Kidney (tissue), 13 donors: ENCODE measurements at regions not wholly inside any gene's neighbourhood (a gene's known extent, or its start where the extent isn't known, plus 50 kb on each side); places are given as distances from the start of the nearest gene placed in this dataset.

ENCODE experiments used
- DNase-seq, 5 donors: peaks; one replicate each; pipeline ENCODE4 v3.0.0-alpha.2; 2013 to 2020
- FAIRE-seq: peaks from 2 replicates; lab custom pipeline; 2012; peaks lifted over from hg19 to GRCh38; lab: Jason Lieb, UNC
- H3K27ac ChIP-seq, 2 donors: one replicate each; pipeline ENCODE4 v1.7.0; 2013; ENCODE audit warnings: low read depth in 2 of 2, low read length in 2 of 2, inconsistent platforms in 1 of 2
- H3K27me3 ChIP-seq: one replicate; pipeline ENCODE4 v1.7.1; 2013; ENCODE audit warnings: low read length, inconsistent platforms; ENCODE audit not compliant: control insufficient read depth, insufficient read depth
- H3K36me3 ChIP-seq, 3 donors: one replicate each; pipeline versions ENCODE4 v1.7.0 to v1.7.1; 2013; ENCODE audit warnings: low read length in 3 of 3, control low read depth in 1 of 3, inconsistent platforms in 1 of 3; ENCODE audit not compliant: insufficient read depth in 3 of 3, control insufficient read depth in 2 of 3
- H3K4me1 ChIP-seq, 3 donors: one replicate each; pipeline versions ENCODE4 v1.7.0 to v1.7.1; 2013; ENCODE audit warnings: low read length in 3 of 3, inconsistent platforms in 1 of 3, low read depth in 1 of 3; ENCODE audit not compliant: control insufficient read depth in 2 of 3, insufficient read depth in 2 of 3
- H3K4me3 ChIP-seq, 3 donors: one replicate each; pipeline versions ENCODE4 v1.7.0 to v1.8.1; 2013; ENCODE audit warnings: low read length in 3 of 3, control low read depth in 1 of 3, inconsistent platforms in 1 of 3
- H3K9ac ChIP-seq, 3 donors: one replicate each; pipeline versions ENCODE4 v1.7.0 to v1.7.1; 2013; ENCODE audit warnings: low read length in 3 of 3, control low read depth in 1 of 3, inconsistent platforms in 1 of 3
- H3K9me3 ChIP-seq, 3 donors: one replicate each; pipeline versions ENCODE4 v1.7.0 to v1.7.1; 2013; ENCODE audit warnings: low read length in 3 of 3, control low read depth in 1 of 3, inconsistent platforms in 1 of 3; ENCODE audit not compliant: control insufficient read depth in 2 of 3, insufficient read depth in 1 of 3
- intact Hi-C: fragments of 100-400 bp; cut with DNase I; formaldehyde crosslinking; loops from one replicate; pipeline ENCODE4 v1.11.1; 2022
- TF ChIP-seq, protein P1 (sequence below): IDR thresholded peaks from 3 replicates; pipeline ENCODE4 v1.5.1; 2012; ENCODE audit warnings: mild to moderate bottlenecking, moderate library complexity, borderline replicate concordance; ENCODE audit not compliant: insufficient read depth; ENCODE audit errors: extremely low read depth
- donor health status: control.
- donor health status: control.
- donor health status: control.
- donor health status: control.
- donor health status: control.
- donor health status: DM: yes; HTN: yes; CAD: no.
- donor health status: Normal renal cell carcinoma (clear cell type).

DNA sequence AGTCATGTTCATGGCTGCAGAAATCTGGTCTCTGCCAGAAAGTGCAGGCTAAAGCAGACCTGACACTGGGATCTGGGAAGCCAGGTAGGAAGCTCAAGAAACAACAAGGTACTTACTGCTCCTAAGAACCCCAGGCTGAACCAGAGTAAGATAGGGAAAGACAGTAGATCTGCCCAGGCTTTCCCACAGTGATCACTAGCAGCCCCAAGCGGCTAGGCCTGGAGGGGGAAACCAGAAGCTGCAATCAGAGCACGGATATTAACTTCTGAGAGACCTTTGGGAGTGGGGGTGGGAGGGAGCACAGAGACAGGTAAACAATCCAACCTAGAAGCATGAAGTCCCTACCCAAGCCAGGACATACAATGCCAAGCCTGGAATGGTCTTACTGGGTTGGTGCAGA lies 135.2 kb upstream of the C11orf58 start:
- peaks cover 0 to 2% (median 0%) of the 10 kb centered on the region in 3 donors for H3K4me1 ChIP-seq
- TF ChIP-seq, protein P1, sequence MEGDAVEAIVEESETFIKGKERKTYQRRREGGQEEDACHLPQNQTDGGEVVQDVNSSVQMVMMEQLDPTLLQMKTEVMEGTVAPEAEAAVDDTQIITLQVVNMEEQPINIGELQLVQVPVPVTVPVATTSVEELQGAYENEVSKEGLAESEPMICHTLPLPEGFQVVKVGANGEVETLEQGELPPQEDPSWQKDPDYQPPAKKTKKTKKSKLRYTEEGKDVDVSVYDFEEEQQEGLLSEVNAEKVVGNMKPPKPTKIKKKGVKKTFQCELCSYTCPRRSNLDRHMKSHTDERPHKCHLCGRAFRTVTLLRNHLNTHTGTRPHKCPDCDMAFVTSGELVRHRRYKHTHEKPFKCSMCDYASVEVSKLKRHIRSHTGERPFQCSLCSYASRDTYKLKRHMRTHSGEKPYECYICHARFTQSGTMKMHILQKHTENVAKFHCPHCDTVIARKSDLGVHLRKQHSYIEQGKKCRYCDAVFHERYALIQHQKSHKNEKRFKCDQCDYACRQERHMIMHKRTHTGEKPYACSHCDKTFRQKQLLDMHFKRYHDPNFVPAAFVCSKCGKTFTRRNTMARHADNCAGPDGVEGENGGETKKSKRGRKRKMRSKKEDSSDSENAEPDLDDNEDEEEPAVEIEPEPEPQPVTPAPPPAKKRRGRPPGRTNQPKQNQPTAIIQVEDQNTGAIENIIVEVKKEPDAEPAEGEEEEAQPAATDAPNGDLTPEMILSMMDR = peak; percentile 37
- peak overlapping the region; percentile 82 to 95 for H3K27ac ChIP-seq
- H3K9ac ChIP-seq = peak overlapping the region in 1 of 3 donors; percentile 90
- H3K9me3 ChIP-seq = no peaks in the 10 kb centered on the region
- DNase-seq = peak in 3 of 5 donors; percentile 49 to 57 (median 56)
- H3K4me3 ChIP-seq = peak overlapping the region in 2 of 3 donors; percentile 71 to 93
- FAIRE-seq = no peak
- intact Hi-C loops = loop anchor here (10.0 kb wide), 1 partner anchor 958 kb away; no protein-coding TSS in a partner anchor
- H3K36me3 ChIP-seq = no peaks in the 10 kb centered on the region
- H3K27me3 ChIP-seq = no peaks in the 10 kb centered on the region

GRCh38 chr11:16598906-16599305 lies 139.5 kb upstream of the C11orf58 start:
- Histone ChIP-seq H3K9me3 (no peaks in the 10 kb centered on the region), H3K27ac (no peak overlapping the region), H3K4me1 (peaks cover 0 to 2% (median 0%) of the 10 kb centered on the region in 3 donors), H3K9ac (no peak overlapping the region), H3K27me3 (no peaks in the 10 kb centered on the region), H3K36me3 (no peaks in the 10 kb centered on the region), H3K4me3 (no peak overlapping the region)
- intact Hi-C loops = no loop called here
- DNase-seq (no peak), FAIRE-seq (no peak)
- TF ChIP-seq, protein P1 = no peak

GRCh38 chr11:16598032-16598431 lies 140.4 kb upstream of the C11orf58 start:
- Histone ChIP-seq H3K9me3 (no peaks in the 10 kb centered on the region), H3K36me3 (no peaks in the 10 kb centered on the region), H3K4me3 (no peak overlapping the region), H3K9ac (no peak overlapping the region), H3K27me3 (no peaks in the 10 kb centered on the region), H3K4me1 (no peaks in the 10 kb centered on the region), H3K27ac (no peak overlapping the region)
- DNase-seq (no peak), FAIRE-seq (no peak)
- intact Hi-C loops = no loop called here
- TF ChIP-seq, protein P1 = no peak

DNA sequence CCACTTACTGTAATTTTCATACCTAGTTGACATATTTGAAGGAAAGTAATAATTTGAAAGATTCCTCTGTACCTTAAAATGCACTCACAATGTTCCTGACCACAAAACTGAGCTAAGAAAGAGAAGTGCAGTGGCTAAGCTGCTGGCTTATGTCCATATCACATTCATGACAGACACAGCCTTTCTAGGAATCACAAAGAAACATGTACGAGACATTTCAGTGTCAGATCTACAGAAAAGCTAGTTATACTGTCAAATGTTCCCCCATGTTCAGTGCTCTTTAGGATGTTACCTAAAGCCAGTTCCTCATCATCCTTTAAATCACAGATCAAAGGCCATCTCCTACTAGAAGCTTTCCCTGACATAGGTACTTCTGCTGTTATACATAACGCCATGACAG lies 142.2 kb upstream of the C11orf58 start:
- DNase-seq (no peak), FAIRE-seq (no peak)
- H3K27me3 ChIP-seq = no peaks in the 10 kb centered on the region
- no peaks in the 10 kb centered on the region for H3K4me1 ChIP-seq
- TF ChIP-seq, protein P1 = no peak
- no peak overlapping the region for H3K4me3 ChIP-seq
- no peak overlapping the region for H3K9ac ChIP-seq
- intact Hi-C loops = no loop called here
- no peak overlapping the region for H3K27ac ChIP-seq
- H3K36me3 ChIP-seq = no peaks in the 10 kb centered on the region
- no peaks in the 10 kb centered on the region for H3K9me3 ChIP-seq
